A549 (cell line): ENCODE measurements at regions not wholly inside any gene's neighbourhood (a gene's known extent, or its start where the extent isn't known, plus 50 kb on each side); places are given as distances from the start of the nearest gene placed in this dataset.

Experiments
- ATAC-seq, 2 experiments: fragments of 200-7000 bp in 1 of 2; fragments of >200 bp in 1 of 2; cut with Nextera tagmentation in 1 of 2; cut with Tn5 transposase in 1 of 2; 3 replicates each; pipeline versions ENCODE4 v1.8.0 to v1.9.1; 2018 to 2020; ENCODE audit warnings: mild to moderate bottlenecking in 1 of 2, moderate library complexity in 1 of 2
- CTCF ChIA-PET: fragments of 300-600 bp; sonication (Branson Sonifier 250); formaldehyde crosslinking; extraction: SDS; loops from one replicate; lab custom pipeline; 2021; ENCODE audit warnings: antibody characterized with exemption, inconsistent platforms; lab: Yijun Ruan, JAX
- POLR2A ChIA-PET: fragments of 350-600 bp; formaldehyde crosslinking; extraction: SDS; loops from one replicate; lab custom pipeline; 2021; ENCODE audit warnings: antibody characterized with exemption, inconsistent platforms; lab: Yijun Ruan, JAX
- DNase-seq, 2 experiments: peaks; one replicate each; pipeline versions ENCODE4 v3.0.0 to v3.0.0-alpha.2; 2011 to 2016; ENCODE audit warnings: low read depth in 1 of 2, low spot score in 1 of 2
- FAIRE-seq: peaks from 2 replicates; lab custom pipeline; 2011; peaks lifted over from hg19 to GRCh38; lab: Jason Lieb, UNC
- H3K27ac ChIP-seq, 2 experiments: fragments of >200 bp; sonication (Bioruptor Twin); formaldehyde crosslinking; 3 replicates each; pipeline ENCODE4 v1.5.1; 2016 to 2017
- H3K4me1 ChIP-seq: fragments of >200 bp; sonication (Bioruptor Twin); formaldehyde crosslinking; 3 replicates; pipeline ENCODE4 v1.6.1; 2016
- H3K4me2 ChIP-seq: fragments of >200 bp; sonication (Bioruptor Twin); formaldehyde crosslinking; 3 replicates; pipeline ENCODE4 v1.6.1; 2016
- H3K4me3 ChIP-seq: fragments of >200 bp; sonication (Bioruptor Twin); formaldehyde crosslinking; 3 replicates; pipeline ENCODE4 v1.5.1; 2016
- H3K9me3 ChIP-seq: fragments of >200 bp; sonication (Bioruptor Twin); formaldehyde crosslinking; 3 replicates; pipeline ENCODE4 v1.6.1; 2016
- ATOH8 ChIP-seq: fragments of 250-450 bp; sonication (Bioruptor Pico); IDR thresholded peaks from 2 replicates; pipeline ENCODE4 v1.5.0; 2020; ENCODE audit warnings: low read depth, mild to moderate bottlenecking, moderate library complexity
- CBX8 ChIP-seq: fragments of 200-600 bp; sonication (generic); IDR thresholded peaks from 2 replicates; pipeline ENCODE4 v1.6.1; 2016
- CTCF ChIP-seq: fragments of >200 bp; sonication (Bioruptor Twin); formaldehyde crosslinking; IDR thresholded peaks from 3 replicates; pipeline ENCODE4 v1.5.1; 2016
- EHF ChIP-seq: fragments of 250-450 bp; sonication (Bioruptor Pico); IDR thresholded peaks from 2 replicates; pipeline ENCODE4 v1.5.0; 2020; ENCODE audit warnings: mild to moderate bottlenecking
- EHMT2 ChIP-seq: fragments of 200-600 bp; sonication (generic); IDR thresholded peaks from 2 replicates; pipeline ENCODE4 v1.6.1; 2016; ENCODE audit warnings: antibody characterized with exemption, low read depth, mild to moderate bottlenecking, moderate library complexity
- EP300 ChIP-seq, 2 experiments: fragments of >200 bp; sonication (Bioruptor Twin); formaldehyde crosslinking; IDR thresholded peaks; 2 replicates in 1 of 2; 3 replicates in 1 of 2; pipeline ENCODE4 v1.6.1; 2016 to 2017
- FOSL2 ChIP-seq, 2 experiments: fragments of 450-650 bp in 1 of 2; fragments of >200 bp in 1 of 2; sonication (Bioruptor Twin) in 1 of 2; formaldehyde crosslinking; IDR thresholded peaks; 2 replicates each; pipeline versions ENCODE4 v1.5.0 to v1.6.1; 2016 to 2020; ENCODE audit warnings: mild to moderate bottlenecking in 1 of 2, moderate library complexity in 1 of 2
- HOXA7 ChIP-seq: fragments of 250-450 bp; sonication (Bioruptor Pico); IDR thresholded peaks from 2 replicates; pipeline ENCODE4 v1.5.0; 2020; ENCODE audit warnings: mild to moderate bottlenecking, moderate library complexity
- KDM5A ChIP-seq: fragments of 200-600 bp; sonication (generic); IDR thresholded peaks from 2 replicates; pipeline ENCODE4 v1.6.1; 2016; ENCODE audit warnings: antibody characterized with exemption, mild to moderate bottlenecking
- MAZ ChIP-seq: fragments of 150-350 bp; IDR thresholded peaks from 2 replicates; pipeline ENCODE4 v1.6.1; 2014; ENCODE audit warnings: antibody characterized with exemption, low read depth, low read length, borderline replicate concordance
- POLR2A ChIP-seq: IDR thresholded peaks from 2 replicates; pipeline ENCODE4 v1.6.1; 2012; ENCODE audit warnings: mild to moderate bottlenecking, low read length
- RCOR1 ChIP-seq: fragments of 150-350 bp; IDR thresholded peaks from 2 replicates; pipeline ENCODE4 v1.6.1; 2014; ENCODE audit warnings: antibody characterized with exemption, low read length, low read depth
- SMC3 ChIP-seq: fragments of >200 bp; sonication (Bioruptor Twin); formaldehyde crosslinking; IDR thresholded peaks from 3 replicates; pipeline ENCODE4 v1.6.1; 2018; ENCODE audit warnings: inconsistent platforms
- SREBF2 ChIP-seq: fragments of 450-650 bp; IDR thresholded peaks from 2 replicates; pipeline ENCODE4 v1.6.1; 2014; ENCODE audit warnings: mild to moderate bottlenecking, moderate library complexity
- TFCP2L1 ChIP-seq: fragments of 250-450 bp; sonication (Bioruptor Pico); IDR thresholded peaks from 2 replicates; pipeline ENCODE4 v1.5.0; 2021; ENCODE audit warnings: mild to moderate bottlenecking
- TP53 ChIP-seq: fragments of 250-450 bp; sonication (Bioruptor Pico); IDR thresholded peaks from 2 replicates; pipeline ENCODE4 v1.5.0; 2021; ENCODE audit warnings: mild to moderate bottlenecking, moderate library complexity
- WGBS: methylation state at CpG from one replicate; pipeline ENCODE4 v1.1.6; 2017; ENCODE audit errors: missing lambda C conversion rate; 5-methylcytosine and 5-hydroxymethylcytosine counted together
- TF ChIP-seq, protein P1 (sequence below): fragments of >200 bp; sonication (Bioruptor Twin); formaldehyde crosslinking; IDR thresholded peaks from 3 replicates; pipeline ENCODE4 v1.6.1; 2016
- TF ChIP-seq, protein P2 (sequence below): fragments of 450-650 bp; IDR thresholded peaks from 2 replicates; pipeline ENCODE4 v1.6.1; 2014; ENCODE audit warnings: antibody characterized with exemption

DNA sequence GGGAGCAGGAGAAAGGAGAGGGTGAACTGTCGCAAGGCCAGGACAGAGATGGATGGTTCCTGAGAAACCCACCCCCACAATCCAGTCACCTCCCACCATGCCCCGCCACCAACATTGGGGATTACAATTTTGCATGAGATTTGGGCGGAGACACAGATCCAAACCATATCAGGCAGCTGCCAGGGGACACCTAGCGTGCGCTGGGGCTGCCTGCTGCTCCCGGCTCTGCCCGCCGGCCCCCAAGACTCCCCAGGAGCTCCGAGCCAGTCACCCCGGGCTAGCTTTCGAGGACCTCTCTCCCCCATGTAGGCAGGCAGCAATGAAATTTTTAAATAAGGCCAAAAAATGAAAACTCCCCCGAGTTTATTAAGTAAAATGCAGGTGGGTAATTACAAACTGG, 111.7 kb downstream of the UNCX start:
- H3K4me1 ChIP-seq = no peaks in the 10 kb centered on the region
- POLR2A ChIA-PET = interaction anchor here (0.6 kb wide), 1 partner anchor 142 kb away, joined by 3 read pairs; no protein-coding TSS in a partner anchor

DNA sequence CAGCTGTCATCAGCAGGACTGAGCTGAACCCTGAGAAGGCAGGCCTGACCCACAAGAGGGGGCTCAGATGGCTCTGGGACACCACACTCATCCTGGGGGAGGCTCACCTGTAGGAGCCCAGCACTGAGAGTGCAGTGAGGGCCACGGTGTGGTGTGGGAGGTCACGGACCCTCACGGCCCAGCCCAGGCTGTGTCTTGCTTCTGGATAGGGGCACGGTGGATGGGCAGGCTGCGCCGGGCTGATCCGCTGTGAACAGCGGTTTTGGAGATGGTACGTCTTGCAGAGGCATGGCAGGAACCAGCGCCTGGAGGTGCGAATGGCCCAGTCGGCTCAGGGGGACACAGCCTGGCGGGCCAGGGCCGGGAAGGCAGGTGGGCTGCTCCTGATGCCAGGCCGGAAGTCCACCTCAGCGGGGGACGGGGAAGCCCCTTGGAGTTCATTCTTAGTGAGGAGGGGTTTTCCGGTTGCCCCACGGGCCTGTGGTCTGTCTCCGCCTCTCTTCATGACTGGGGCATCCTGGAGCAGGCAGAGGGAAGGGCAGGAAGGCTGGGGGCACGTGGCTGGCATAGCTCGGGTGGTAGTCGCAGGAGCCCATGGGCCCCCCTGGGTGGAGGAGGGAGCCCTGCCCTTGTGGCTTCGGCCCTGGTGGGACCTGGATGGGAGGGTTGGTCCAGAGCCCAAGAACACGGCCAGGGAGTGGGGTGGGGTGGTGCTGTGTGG, 112.5 kb downstream of the UNCX start:
- H3K9me3 ChIP-seq = no peaks in the 10 kb centered on the region
- no peak for DNase-seq
- no peak for FAIRE-seq
- H3K4me3 ChIP-seq = no peak overlapping the region
- TF ChIP-seq FOSL2 (IDR thresholded peaks at IDR 0.05) (no peak), FOSL2 (CRISPR knock-in tag; IDR thresholded peaks at IDR 0.05) (no peak), EHF (CRISPR knock-in tag) (no peak), EP300 (IDR thresholded peaks at IDR 0.05) (no peak), TP53 (CRISPR knock-in tag) (no peak)
- TF ChIP-seq, protein P1, sequence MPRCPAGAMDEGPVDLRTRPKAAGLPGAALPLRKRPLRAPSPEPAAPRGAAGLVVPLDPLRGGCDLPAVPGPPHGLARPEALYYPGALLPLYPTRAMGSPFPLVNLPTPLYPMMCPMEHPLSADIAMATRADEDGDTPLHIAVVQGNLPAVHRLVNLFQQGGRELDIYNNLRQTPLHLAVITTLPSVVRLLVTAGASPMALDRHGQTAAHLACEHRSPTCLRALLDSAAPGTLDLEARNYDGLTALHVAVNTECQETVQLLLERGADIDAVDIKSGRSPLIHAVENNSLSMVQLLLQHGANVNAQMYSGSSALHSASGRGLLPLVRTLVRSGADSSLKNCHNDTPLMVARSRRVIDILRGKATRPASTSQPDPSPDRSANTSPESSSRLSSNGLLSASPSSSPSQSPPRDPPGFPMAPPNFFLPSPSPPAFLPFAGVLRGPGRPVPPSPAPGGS = no peak
- CTCF ChIA-PET = interaction anchor here (1.1 kb wide), 1 partner anchor 68 kb away, joined by 5 read pairs; no protein-coding TSS in a partner anchor
- H3K27ac ChIP-seq = no peak overlapping the region
- H3K4me2 ChIP-seq = no peak overlapping the region
- no peaks in the 10 kb centered on the region for H3K4me1 ChIP-seq
- 70% methylated on average over 15 of the region's 25 CpGs for WGBS
- no peak for ATAC-seq
- POLR2A ChIA-PET = no interaction called here

More for the DNA sequence above, 111.7 kb downstream of the UNCX start:
- Histone ChIP-seq H3K4me2 (no peak overlapping the region), H3K4me3 (no peak overlapping the region), H3K27ac (no peak overlapping the region), H3K9me3 (no peaks in the 10 kb centered on the region)
- 81% methylated on average over 12 of the region's 12 CpGs for WGBS
- no peak for DNase-seq
- no peak for ATAC-seq
- CTCF ChIA-PET = interaction anchor here (1.1 to 1.5 kb wide), 3 partner anchors 9 to 150 kb away, joined by 3 to 5 read pairs (median 3); no protein-coding TSS in a partner anchor
- no peak for FAIRE-seq
- TF ChIP-seq CBX8 (no peak), ATOH8 (CRISPR knock-in tag) (no peak), EHMT2 (no peak), POLR2A (no peak), MAZ (no peak), CTCF (no peak), TFCP2L1 (CRISPR knock-in tag) (no peak), RCOR1 (no peak), SREBF2 (no peak), KDM5A (no peak), HOXA7 (no peak), SMC3 (no peak)
- TF ChIP-seq, protein P2, sequence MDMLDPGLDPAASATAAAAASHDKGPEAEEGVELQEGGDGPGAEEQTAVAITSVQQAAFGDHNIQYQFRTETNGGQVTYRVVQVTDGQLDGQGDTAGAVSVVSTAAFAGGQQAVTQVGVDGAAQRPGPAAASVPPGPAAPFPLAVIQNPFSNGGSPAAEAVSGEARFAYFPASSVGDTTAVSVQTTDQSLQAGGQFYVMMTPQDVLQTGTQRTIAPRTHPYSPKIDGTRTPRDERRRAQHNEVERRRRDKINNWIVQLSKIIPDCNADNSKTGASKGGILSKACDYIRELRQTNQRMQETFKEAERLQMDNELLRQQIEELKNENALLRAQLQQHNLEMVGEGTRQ = no peak
- TF ChIP-seq, all 56 proteins: peak for 0
